Frontal cortex (tissue), 3 donors: ENCODE measurements at regions not wholly inside any gene's neighbourhood (a gene's known extent, or its start where the extent isn't known, plus 50 kb on each side); places are given as distances from the start of the nearest gene placed in this dataset.
A peak's percentile ranks its signal among the peaks of the same experiment; 100 is the strongest.
"Not testable (repeated sequence)": the region's sequence is repeated elsewhere in the genome, so short reads cannot be mapped to it uniquely, and the experiment has no call there.

ENCODE experiments used
- DNase-seq, 2 donors: peaks; one replicate each; pipeline ENCODE4 v3.0.0; 2012; ENCODE audit warnings: low spot score in 2 of 2
- FAIRE-seq: peaks from 2 replicates; lab custom pipeline; 2012; peaks lifted over from hg19 to GRCh38; lab: Jason Lieb, UNC
- donor health status: control.
- donor health status: control.
- donor health status: control.

DNA sequence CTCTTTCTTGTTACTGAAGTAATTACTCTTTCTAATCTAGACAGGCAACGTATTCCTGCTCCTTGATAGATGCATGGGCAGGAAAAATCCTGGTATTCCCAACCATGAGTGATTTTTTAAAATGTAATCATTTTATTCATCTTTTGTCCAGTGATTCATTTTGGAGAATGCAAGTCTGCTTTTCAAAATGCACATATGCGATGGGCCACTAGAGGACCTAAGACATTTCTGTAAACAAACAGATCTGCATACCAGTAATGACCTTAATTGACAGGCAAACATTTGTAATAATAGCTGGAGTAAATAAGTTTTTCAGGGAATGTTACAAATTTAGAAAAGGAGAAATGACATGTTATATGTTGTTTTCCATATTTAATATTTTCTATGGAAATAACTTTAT, 1167.6 kb downstream of the JRKL start:
- DNase-seq (no peak), FAIRE-seq (peak; percentile 49)

DNA sequence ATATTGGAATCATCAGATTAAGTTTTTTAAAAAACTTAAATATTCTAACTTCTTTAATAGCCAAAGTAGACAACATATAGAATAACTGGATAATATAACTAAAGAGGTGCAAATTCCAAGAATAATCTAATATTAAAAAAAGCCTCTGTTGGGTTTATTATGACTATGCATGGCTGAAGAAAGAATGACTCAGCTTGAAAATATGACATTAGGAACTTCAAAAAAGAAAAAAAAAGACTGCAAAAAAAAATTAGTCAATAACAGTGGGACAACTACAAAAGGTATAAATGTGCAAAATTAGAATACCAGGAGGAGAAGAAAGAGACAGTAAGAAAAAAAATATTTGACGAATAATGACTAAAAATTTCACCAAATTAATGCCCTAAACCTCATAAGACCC, 1178.0 kb downstream of the JRKL start:
- DNase-seq, result no peak
- peak; percentile 13 for FAIRE-seq

DNA sequence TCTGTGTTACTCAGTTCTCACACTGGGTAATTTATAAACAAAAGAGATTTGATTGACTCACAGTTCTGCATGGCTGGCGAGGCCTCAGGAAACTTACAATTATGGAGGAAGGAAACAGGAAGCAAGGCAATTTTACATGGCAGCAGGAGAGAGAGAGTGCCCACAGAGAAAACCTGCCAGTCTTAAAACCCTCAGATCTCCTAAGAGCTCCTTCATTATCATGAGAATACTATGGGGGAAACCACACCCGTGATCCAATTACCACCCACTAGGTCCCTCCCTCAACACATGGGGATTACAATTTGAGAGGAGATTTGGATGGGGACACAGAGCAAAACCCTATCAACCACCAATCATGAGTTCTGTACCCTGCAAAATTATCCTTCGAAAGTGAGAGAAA, 1180.8 kb downstream of the JRKL start:
- no peak for DNase-seq
- no peak for FAIRE-seq

DNA sequence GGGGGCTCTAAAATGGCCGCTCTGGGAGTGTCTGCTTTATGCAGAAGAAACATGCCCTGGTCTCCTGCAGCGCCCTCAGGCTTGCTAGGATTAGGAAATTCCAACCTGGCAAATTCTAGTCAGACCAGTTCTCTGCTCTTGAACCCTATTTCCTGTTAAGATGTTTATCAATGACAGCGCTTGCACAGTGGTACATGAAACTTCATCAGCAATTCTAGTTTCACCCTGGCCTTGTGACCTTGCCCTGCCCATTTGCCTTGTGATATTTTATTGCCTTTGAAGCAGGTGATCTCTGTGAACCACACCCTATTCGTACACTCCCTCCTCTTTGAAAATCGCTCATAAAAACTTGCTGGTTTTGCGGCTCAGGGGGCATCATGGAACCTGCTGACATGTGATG, 1184.0 kb downstream of the JRKL start:
- not testable (repeated sequence) for DNase-seq, FAIRE-seq

DNA sequence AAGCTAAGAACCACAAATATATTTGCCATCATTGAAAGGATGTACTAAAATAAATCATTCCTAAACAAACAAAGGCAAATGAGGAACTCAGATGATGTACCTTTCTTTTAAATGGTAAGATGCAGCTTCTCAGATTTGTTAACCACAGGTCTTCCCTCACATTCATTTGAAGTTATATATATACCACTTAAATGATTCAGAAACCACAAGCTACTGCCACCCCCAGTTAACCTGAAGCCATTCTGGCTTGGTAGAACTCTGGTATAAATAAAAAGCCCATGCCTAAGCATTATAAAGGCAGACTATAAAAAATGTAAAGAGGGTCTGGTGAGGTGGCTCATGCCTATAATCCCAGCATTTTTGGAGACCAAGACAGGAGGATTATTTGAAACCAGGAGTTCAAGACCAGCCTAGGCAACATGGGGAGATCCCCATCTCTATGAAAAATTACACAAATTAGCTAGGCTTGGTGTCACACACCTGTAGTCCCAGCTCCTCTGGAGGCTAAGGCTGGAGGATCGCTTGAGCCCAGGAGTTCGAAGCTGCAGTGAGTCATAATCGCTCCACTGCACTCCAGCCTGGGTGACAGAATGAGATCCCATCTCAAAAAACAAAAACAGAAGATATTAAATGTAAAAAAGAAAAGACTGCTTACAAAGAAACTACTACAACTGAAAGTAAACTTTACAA, 1185.3 kb downstream of the JRKL start:
- FAIRE-seq (no peak), DNase-seq (no peak)

DNA sequence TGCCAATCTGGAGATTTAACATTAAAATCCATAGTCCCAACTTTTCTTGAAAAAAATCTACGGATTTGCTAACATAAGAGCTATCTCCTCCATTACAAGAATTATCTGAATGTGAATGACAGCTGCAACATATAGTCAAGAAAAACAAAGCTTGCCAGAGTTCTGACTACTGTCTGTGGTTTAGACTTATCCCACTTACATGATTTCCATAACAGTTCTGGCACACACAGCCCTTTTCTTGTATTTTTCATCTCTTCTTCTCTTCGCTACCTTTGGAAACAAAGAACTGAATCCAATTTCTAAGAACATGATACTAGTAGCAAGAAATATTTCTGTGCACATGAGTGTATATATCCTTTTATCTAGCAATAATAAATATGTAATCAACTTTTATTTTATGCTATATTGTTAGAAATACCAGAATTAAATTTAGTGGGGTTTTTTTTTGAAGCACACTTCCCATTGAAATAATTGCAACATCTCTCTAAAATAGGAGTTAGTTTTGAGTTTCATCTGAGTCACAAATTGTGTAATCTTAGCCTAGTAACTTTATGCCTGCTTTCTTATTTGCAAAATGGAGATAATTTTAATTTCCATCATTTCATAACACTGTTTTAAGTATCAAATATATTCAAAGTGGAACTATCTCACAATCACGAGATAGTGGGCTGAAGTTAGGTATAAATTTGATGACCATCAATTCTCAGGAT, 1217.6 kb downstream of the JRKL start:
- DNase-seq (no peak), FAIRE-seq (no peak)

DNA sequence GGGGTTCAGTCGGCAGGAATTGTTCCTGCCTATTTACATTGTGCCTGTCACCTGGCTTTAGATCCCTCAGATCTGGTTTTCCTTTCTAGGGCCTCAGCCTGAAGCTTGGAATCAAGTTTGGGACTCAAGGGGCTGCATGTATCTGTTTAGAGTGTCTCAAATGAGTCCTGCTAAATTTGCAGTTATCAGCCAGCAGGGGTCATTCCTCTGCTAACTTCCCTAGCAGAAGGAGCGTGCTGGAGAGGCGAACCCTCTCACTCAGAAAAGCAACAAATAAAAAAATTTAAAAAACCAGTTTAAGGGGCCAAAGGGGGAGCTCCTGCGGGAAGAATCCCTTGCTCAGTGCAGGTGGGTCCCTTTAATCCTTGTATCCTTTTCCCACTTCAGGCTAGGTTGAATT, 1220.2 kb downstream of the JRKL start:
- FAIRE-seq (no peak), DNase-seq (no peak)

DNA sequence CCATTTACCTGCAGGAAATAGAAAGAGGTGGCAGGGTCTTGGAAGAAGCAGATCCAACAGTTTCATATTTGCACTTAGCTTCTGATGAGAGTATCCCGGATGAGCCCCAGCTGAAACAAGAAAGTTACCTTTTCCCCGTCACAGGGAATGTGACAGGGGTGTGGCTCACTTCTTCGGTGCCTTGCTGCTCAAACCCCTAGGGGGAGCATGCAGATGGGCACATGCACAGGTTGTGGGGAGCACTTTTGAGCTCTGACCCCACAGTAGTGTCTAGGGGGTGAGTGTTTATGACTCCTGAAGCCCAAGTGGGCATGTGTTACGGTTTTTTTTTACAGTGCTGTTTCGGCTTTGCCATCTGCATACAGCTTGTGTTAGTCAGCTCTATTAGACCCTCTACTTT, 1221.0 kb downstream of the JRKL start:
- DNase-seq, result no peak
- FAIRE-seq, result no peak

DNA sequence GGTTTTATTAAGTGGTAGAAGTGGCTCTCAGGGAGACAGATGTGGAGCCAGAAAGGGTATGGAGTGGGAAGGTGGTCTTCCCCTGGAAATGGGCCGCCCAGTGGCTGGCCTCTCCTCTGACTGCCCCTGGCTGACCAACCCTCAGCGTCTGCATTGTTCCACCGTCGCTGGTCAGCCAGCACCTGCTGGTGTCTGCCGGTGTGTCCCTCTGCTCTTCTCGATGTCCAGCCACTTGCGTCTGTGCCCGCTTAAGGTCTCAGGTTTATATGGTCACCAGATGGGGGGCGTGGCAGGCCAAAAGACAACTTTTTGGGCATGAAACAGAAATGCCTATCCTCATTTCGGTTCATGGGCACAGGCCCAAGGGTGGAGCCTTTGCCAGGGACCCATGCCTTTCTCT, 1221.5 kb downstream of the JRKL start:
- FAIRE-seq (no peak), DNase-seq (no peak)

DNA sequence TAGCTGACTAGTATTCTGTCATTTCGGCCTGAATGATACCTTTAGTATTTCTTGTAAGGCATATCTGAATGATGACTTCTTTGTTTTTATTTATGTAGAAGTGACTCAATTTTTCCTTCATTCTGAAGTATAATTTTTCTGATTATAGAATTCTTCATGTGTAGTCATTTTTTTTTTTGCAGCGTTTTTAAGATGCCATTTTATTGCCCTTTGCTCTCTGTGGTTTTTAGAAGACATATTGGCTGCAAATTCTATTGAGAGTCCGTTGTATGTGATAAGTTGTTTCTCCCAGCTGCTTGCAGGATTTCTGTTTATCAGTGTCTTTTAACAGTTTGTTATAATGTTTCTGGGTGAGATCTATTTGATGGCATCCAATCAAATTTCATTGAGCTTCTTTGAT, 1224.8 kb downstream of the JRKL start:
- DNase-seq, result no peak
- no peak for FAIRE-seq

DNA sequence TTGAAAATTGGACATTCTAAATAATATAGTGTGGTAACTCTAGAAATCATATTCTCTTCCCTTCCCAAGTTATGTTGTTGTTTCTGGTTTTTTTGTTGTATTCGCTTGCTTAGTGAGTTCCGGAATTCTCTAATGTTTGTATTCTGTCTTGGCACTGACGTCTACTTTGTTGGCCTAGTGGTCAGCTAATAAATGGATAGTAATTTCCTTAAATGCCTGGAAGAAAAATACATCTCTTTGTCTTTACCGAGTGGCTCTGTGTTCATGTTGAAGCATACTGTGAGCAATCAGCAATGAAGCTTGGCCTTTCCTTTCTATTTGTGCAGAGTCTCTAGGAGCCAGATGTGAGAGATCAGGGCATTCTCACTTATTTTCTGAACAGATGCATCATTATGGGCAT, 1225.7 kb downstream of the JRKL start:
- DNase-seq, result no peak
- FAIRE-seq, result no peak

DNA sequence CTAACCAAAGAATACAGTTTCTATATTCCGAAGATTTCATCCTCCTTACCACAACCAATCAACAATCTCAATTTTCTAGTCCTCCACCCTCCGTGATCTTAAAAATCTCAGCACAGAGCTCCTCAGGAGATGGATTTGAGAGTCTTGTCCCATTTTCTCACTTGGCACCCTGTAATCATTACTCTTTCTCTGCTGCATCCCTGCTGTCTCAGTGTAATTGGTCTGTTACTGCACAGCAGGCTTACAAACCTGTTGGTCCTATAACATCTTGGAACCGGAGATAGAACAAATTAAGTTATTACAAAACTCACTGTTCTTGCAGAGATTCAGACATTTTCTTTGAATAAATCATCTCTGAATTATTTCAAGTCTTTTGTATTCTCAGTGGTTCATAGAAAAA, 1227.2 kb downstream of the JRKL start:
- FAIRE-seq (no peak), DNase-seq (no peak)

DNA sequence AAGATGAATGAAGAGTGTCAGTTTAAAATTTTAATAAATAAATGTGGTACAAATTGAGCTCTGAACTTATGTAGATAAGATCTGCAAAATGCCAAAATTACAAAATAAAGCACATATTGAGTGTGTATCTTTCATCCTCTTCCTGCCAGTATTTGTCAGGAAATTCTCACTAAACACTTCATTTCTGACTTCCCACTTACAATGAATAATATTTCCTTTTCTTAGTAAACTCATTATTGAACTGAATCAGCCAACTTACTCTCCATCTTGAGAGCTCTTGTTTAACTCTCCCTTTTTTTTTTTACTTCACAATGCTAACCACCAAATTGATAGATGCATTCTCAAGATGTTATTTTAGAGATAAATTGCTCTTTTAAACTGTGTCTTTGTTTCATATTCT, 1230.2 kb downstream of the JRKL start:
- no peak for DNase-seq

DNA sequence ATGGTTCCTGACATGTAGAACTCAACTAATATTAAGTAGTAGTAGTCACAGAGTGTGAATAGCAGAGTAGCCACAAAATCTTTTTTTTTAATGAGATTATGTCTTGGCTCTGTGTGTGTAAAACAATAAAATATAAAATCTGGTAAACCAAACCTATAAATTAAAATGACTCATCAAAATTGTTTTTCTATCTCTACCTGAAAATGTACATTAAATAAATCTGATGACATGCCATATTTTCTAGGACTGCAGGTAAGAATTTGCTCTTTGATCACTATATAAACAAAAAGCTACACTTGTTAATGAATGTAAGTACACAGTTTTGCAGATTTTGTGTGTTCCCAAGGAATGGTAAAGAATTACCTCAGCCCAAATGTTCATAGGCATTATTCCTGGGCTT, 1231.5 kb downstream of the JRKL start:
- FAIRE-seq, result no peak
- DNase-seq, result no peak

More for the DNA sequence above, 1230.2 kb downstream of the JRKL start:
- no peak for FAIRE-seq

DNA sequence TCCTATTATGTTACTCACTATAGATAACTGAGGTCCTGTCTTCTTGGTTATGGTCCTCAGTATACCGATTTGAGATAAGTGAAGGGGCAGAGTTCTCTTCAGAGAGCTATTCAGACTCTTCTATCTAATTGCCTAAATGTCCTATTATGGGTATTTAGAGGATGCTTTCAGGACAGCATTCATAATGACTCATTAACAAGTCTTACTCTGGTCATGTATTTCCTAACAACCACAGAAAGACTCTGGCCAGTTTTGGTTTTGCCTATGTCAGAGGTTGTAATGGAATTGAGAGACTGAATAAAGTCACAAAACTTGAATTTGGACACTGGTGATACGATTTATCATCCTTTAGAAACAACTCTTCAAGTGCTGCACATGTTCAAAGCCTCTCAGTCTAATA, 1233.0 kb downstream of the JRKL start:
- DNase-seq (no peak), FAIRE-seq (no peak)

DNA sequence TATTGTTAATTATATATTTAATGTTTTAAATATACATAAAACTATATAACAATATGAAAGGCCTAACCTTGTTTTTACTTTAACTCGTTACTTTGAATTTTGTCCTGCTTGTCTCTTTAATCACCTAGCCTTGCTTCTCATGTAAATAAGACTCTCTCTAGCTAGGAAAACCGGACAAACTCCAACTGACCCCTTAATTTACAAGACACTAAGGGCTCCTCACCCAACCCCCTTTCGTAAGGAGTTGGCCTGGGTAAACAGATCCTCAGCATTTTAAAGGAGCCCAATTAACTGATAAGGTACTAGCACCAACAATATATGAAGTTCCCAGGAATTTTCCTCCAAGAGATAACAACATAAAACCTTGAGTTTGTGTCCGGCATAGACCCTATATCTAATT, 1246.9 kb downstream of the JRKL start:
- not testable (repeated sequence) for DNase-seq, FAIRE-seq

DNA sequence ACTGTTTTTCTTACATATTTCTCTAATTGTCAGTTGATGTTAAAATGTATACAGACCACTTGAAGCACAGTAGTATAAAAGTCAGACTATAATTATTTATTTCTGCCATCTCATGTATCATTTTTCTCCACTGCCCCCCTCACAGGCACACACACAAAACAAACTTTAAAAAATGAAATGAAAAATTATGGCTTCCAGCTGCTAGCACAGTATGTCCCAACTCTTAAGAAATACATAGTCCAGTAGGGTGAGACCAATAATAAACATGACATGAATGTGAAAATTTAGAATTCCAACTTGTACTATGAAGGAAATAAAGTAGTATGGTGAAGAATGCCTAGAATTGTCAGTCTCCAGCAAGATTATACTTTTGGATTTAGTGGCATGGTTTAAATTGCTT, 1247.9 kb downstream of the JRKL start:
- FAIRE-seq, result no peak

DNA sequence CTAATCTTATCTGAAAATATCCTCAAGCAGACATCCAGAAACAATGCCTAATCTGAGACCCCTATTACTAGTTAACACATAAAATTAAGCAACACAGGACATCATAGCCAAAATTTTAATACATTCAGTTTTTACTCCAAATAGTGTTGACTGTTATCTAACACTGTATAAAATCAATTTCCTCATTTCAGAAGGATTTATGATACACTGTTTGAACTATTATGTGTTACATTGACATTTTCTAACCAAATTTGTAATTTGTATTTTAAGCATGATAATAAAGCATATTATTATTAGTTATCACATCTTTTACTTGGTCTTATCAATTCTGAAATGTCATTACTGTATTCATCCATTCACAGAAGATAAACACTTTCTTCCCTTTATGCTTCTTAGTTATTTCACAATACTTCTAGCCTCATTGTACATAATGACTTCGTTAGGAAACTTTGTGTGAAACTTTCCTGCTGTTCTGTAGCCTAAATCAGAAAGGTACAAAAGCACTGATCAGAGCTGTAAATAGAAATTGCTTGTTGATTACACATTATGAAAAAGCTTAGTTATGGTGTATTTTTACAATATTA, 1248.9 kb downstream of the JRKL start:
- FAIRE-seq (peak; percentile 44), DNase-seq (no peak)

More for the DNA sequence above, 1247.9 kb downstream of the JRKL start:
- DNase-seq, result no peak

DNA sequence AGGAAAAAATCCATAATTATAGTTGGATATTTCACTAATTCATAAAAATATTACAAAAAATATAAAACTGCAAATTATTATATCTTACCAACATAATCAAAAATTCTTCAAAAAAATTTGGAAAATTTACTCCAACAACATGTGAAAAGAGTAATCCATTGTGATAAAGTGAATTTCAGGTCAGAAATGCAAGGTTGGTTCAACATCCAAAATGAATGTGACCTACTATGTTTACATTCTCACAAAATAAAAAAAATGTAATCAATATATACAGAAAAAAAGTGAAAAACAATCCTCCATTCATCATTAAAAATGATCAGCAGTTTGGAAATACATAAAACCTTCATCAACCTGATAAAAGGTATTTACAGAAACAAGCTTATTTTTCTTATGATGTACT, 1252.2 kb downstream of the JRKL start:
- peak; percentile 6 for FAIRE-seq
- no peak for DNase-seq

DNA sequence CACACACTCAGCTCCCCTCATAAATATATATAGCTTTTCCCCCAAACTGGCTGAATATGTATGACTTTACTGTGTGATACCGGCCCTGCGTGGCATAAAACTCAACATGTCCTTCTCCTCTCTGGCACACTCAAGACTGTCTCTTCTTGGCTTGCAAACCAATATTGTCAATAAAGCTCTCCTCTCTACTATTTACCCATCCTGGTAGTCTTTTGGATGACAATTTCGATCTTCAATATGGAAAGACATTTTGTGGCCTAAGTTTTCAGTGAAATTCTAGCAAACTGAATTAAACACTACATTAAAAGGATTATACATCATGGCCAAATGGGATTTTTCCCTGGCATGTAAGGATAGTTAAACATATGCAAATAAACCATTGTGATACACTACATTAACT, 1255.9 kb downstream of the JRKL start:
- FAIRE-seq (no peak), DNase-seq (no peak)

DNA sequence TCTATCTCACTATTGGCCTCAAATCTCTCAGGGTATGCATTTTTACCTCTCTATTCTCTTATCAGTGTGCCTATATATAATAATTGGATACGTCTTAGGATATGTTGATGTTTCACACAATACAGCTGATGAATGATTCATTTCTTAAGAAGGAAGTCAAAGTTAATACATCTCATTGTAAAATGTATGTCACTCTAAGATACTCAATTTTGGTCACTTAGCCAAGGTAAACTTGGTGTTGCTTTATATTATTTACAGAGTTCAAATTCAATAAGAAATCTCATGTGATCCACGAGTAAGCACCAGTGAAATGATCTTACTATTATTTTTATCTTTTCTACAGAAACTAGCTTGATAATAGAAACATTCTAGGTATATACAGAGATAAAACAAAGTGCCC, 1266.5 kb downstream of the JRKL start:
- FAIRE-seq (no peak), DNase-seq (no peak)
